Hepatocyte (in vitro differentiated cells): ENCODE measurements at regions not wholly inside any gene's neighbourhood (a gene's known extent, or its start where the extent isn't known, plus 50 kb on each side); places are given as distances from the start of the nearest gene placed in this dataset.

Experiments
- EZH2 ChIP-seq: fragments of 200-600 bp; sonication (generic); IDR thresholded peaks from 2 replicates; pipeline ENCODE4 v1.6.1; 2016; ENCODE audit warnings: antibody characterized with exemption, mild to moderate bottlenecking, borderline replicate concordance
- EZH2phosphoT487 ChIP-seq: fragments of 200-600 bp; sonication (generic); IDR thresholded peaks from one replicate; pipeline ENCODE4 v1.6.1; 2018; ENCODE audit warnings: antibody characterized with exemption, mild to moderate bottlenecking, low read depth, moderate library complexity; ENCODE audit not compliant: unreplicated experiment, severe bottlenecking
- TF ChIP-seq, protein P1 (sequence below): fragments of 200-600 bp; sonication (generic); IDR thresholded peaks from 2 replicates; pipeline ENCODE4 v1.5.1; 2016; ENCODE audit warnings: antibody characterized with exemption, mild to moderate bottlenecking; ENCODE audit not compliant: poor library complexity

DNA sequence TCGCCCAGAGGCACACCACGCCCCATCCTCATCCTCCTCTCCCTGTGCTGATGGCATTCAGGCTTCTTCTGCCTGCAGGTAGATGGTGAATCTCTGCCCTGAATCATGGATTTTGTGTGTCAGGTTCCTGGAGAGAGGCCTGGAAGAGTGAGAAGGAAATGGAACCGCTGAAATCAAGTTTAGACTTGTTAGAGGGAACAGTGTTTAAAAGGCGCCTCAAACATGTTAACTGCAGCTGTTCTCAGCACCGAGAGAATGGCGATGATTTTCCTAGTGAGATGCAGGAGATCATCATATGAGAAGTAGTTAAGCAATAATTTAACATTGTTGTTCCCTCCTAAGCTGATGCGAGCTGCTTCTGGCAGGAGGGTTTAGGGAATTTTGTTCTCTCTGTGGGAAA is 744.4 kb upstream of the EEF2KMT start:
- TF ChIP-seq EZH2phosphoT487 (no peak), EZH2 (no peak)
- TF ChIP-seq, protein P1, sequence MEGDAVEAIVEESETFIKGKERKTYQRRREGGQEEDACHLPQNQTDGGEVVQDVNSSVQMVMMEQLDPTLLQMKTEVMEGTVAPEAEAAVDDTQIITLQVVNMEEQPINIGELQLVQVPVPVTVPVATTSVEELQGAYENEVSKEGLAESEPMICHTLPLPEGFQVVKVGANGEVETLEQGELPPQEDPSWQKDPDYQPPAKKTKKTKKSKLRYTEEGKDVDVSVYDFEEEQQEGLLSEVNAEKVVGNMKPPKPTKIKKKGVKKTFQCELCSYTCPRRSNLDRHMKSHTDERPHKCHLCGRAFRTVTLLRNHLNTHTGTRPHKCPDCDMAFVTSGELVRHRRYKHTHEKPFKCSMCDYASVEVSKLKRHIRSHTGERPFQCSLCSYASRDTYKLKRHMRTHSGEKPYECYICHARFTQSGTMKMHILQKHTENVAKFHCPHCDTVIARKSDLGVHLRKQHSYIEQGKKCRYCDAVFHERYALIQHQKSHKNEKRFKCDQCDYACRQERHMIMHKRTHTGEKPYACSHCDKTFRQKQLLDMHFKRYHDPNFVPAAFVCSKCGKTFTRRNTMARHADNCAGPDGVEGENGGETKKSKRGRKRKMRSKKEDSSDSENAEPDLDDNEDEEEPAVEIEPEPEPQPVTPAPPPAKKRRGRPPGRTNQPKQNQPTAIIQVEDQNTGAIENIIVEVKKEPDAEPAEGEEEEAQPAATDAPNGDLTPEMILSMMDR = no peak
